ENCODE measurements at regions not wholly inside any gene's neighbourhood (a gene's known extent, or its start where the extent isn't known, plus 50 kb on each side); places are given as distances from the start of the nearest gene placed in this dataset.
"Not testable (repeated sequence)": the region's sequence is repeated elsewhere in the genome, so short reads cannot be mapped to it uniquely, and the experiment has no call there.

DNA sequence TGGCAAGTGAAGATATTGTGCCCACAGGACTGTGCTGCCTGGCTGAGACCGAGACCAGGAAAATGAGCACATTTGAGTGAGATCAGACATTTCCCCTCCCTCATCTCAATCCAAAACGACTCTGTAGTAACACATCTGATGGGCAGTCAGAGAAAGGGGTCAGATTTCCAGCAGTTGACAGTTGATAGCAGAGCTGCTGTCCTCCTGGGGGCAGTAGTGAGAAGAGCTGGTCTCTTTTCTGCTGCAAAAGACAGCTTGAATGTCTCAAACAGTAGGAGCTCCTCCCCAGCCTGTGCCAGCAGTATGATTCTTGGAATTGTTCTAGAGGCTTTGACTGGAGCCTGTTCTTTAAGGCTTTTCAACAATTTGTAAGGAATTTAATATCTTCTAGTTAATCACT is 1396.3 kb downstream of the RPIA start:
- not testable (repeated sequence) for H3K36me3 Mint-ChIP-seq; H3K4me1 Mint-ChIP-seq (ENCODE audit: unreplicated experiment); DNase-seq (ENCODE audit: extremely low spot score, unreplicated experiment); H3K4me3 Mint-ChIP-seq; H3K27ac Mint-ChIP-seq; H3K27me3 Mint-ChIP-seq; H3K9me3 Mint-ChIP-seq
- TF ChIP-seq, protein P1, sequence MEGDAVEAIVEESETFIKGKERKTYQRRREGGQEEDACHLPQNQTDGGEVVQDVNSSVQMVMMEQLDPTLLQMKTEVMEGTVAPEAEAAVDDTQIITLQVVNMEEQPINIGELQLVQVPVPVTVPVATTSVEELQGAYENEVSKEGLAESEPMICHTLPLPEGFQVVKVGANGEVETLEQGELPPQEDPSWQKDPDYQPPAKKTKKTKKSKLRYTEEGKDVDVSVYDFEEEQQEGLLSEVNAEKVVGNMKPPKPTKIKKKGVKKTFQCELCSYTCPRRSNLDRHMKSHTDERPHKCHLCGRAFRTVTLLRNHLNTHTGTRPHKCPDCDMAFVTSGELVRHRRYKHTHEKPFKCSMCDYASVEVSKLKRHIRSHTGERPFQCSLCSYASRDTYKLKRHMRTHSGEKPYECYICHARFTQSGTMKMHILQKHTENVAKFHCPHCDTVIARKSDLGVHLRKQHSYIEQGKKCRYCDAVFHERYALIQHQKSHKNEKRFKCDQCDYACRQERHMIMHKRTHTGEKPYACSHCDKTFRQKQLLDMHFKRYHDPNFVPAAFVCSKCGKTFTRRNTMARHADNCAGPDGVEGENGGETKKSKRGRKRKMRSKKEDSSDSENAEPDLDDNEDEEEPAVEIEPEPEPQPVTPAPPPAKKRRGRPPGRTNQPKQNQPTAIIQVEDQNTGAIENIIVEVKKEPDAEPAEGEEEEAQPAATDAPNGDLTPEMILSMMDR (conservative IDR thresholded peaks at IDR 0.05), result peak; percentile 30

- not testable (repeated sequence) for H3K27ac Mint-ChIP-seq; DNase-seq (ENCODE audit: extremely low spot score, unreplicated experiment); H3K36me3 Mint-ChIP-seq; H3K27me3 Mint-ChIP-seq; H3K9me3 Mint-ChIP-seq; H3K4me3 Mint-ChIP-seq; H3K4me1 Mint-ChIP-seq (ENCODE audit: unreplicated experiment)
Measured at GRCh38 chr2:90093571-90094270, 1402.2 kb downstream of the RPIA start.

GRCh38 chr2:90097617-90098016 is 1406.1 kb downstream of the RPIA start:
- H3K4me3 Mint-ChIP-seq; H3K9me3 Mint-ChIP-seq; H3K27ac Mint-ChIP-seq; H3K36me3 Mint-ChIP-seq; DNase-seq (ENCODE audit: extremely low spot score, unreplicated experiment); H3K27me3 Mint-ChIP-seq; H3K4me1 Mint-ChIP-seq (ENCODE audit: unreplicated experiment): not testable (repeated sequence)

GRCh38 chr2:90105142-90105541 is 1413.7 kb downstream of the RPIA start:
- not testable (repeated sequence) for H3K27me3 Mint-ChIP-seq; H3K4me3 Mint-ChIP-seq; H3K27ac Mint-ChIP-seq; H3K9me3 Mint-ChIP-seq; H3K4me1 Mint-ChIP-seq (ENCODE audit: unreplicated experiment); H3K36me3 Mint-ChIP-seq; DNase-seq (ENCODE audit: extremely low spot score, unreplicated experiment)

DNA sequence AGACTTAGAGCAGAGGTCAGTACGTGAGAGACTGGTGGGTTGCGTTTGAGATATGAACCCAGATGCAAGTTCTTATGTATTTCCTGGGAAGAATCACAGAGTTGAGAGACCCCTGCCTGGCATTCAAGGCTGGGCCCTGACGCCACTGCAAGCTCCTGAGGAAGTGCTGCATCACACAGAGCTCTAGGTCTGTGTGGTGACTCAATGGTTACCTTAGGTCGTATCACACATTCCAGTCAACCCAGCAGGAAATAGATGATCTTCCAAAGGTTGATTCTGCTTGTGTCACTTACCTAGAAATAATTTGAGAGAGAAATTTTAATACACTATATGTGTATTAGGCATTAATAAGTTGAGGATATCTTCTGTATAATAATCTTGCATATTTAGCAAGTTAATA is 1431.9 kb downstream of the RPIA start:
- H3K4me3 Mint-ChIP-seq; H3K9me3 Mint-ChIP-seq; H3K36me3 Mint-ChIP-seq; H3K4me1 Mint-ChIP-seq (ENCODE audit: unreplicated experiment); H3K27me3 Mint-ChIP-seq; H3K27ac Mint-ChIP-seq; DNase-seq (ENCODE audit: extremely low spot score, unreplicated experiment): not testable (repeated sequence)

DNA sequence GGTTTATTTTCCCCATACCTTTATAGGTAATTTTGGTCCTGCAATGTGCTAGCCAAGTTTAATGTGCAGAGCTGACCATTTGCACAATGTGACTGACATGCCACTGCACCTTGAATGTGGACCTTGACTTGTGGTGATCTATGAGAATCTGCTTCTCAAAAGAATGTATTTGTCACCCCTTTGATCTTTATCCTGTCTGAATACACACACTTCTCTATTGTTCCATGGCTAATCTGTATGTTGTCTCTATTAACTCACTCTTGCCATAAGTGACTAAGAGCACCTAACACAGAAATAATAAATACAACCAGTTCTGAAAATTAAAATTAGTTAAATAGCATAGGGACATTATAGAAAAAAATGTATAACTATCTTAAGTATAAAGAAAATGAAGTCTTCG is 1447.6 kb downstream of the RPIA start:
- H3K4me3 Mint-ChIP-seq; H3K27me3 Mint-ChIP-seq; H3K36me3 Mint-ChIP-seq; H3K4me1 Mint-ChIP-seq (ENCODE audit: unreplicated experiment); DNase-seq (ENCODE audit: extremely low spot score, unreplicated experiment); H3K27ac Mint-ChIP-seq; H3K9me3 Mint-ChIP-seq: not testable (repeated sequence)

- not testable (repeated sequence) for H3K27me3 Mint-ChIP-seq; H3K4me3 Mint-ChIP-seq; H3K9me3 Mint-ChIP-seq; H3K4me1 Mint-ChIP-seq (ENCODE audit: unreplicated experiment); DNase-seq (ENCODE audit: extremely low spot score, unreplicated experiment); H3K27ac Mint-ChIP-seq; H3K36me3 Mint-ChIP-seq
Measured at GRCh38 chr2:90141558-90141957, 1450.1 kb downstream of the RPIA start.

GRCh38 chr2:90151805-90152204 is 1460.3 kb downstream of the RPIA start:
- DNase-seq (ENCODE audit: extremely low spot score, unreplicated experiment); H3K9me3 Mint-ChIP-seq; H3K27me3 Mint-ChIP-seq; H3K4me3 Mint-ChIP-seq; H3K27ac Mint-ChIP-seq; H3K4me1 Mint-ChIP-seq (ENCODE audit: unreplicated experiment); H3K36me3 Mint-ChIP-seq: not testable (repeated sequence)

GRCh38 chr2:90170978-90171377 is 1479.5 kb downstream of the RPIA start:
- H3K27me3 Mint-ChIP-seq; H3K36me3 Mint-ChIP-seq; H3K9me3 Mint-ChIP-seq; DNase-seq (ENCODE audit: extremely low spot score, unreplicated experiment); H3K27ac Mint-ChIP-seq; H3K4me3 Mint-ChIP-seq; H3K4me1 Mint-ChIP-seq (ENCODE audit: unreplicated experiment): not testable (repeated sequence)

DNA sequence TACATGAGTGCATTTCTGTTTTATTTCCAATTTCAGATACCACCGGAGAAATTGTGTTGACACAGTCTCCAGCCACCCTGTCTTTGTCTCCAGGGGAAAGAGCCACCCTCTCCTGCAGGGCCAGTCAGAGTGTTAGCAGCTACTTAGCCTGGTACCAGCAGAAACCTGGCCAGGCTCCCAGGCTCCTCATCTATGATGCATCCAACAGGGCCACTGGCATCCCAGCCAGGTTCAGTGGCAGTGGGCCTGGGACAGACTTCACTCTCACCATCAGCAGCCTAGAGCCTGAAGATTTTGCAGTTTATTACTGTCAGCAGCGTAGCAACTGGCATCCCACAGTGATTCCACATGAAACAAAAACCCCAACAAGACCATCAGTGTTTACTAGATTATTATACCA is 1481.6 kb downstream of the RPIA start:
- not testable (repeated sequence) for H3K9me3 Mint-ChIP-seq; DNase-seq (ENCODE audit: extremely low spot score, unreplicated experiment); H3K36me3 Mint-ChIP-seq; H3K4me3 Mint-ChIP-seq; H3K27me3 Mint-ChIP-seq; H3K4me1 Mint-ChIP-seq (ENCODE audit: unreplicated experiment); H3K27ac Mint-ChIP-seq

GRCh38 chr2:90179591-90179990 is 1488.1 kb downstream of the RPIA start:
- not testable (repeated sequence) for H3K36me3 Mint-ChIP-seq; H3K27me3 Mint-ChIP-seq; H3K4me3 Mint-ChIP-seq; H3K4me1 Mint-ChIP-seq (ENCODE audit: unreplicated experiment); DNase-seq (ENCODE audit: extremely low spot score, unreplicated experiment); H3K27ac Mint-ChIP-seq; H3K9me3 Mint-ChIP-seq

All from type B pancreatic cell (in vitro differentiated cells).